ENCODE measurements at regions not wholly inside any gene's neighbourhood (a gene's known extent, or its start where the extent isn't known, plus 50 kb on each side); places are given as distances from the start of the nearest gene placed in this dataset.

- TF ChIP-seq CTCF (IDR thresholded peaks at IDR 0.05 in 4 of 5, conservative IDR thresholded peaks at IDR 0.05 in 1 of 5) (no peak), POLR2A (IDR thresholded peaks at IDR 0.05) (no peak)
Measured at GRCh38 chr16:49108611-49109010, 173.0 kb downstream of the CBLN1 start.

Measured in gastrocnemius medialis (tissue), 4 donors.